ENCODE measurements at regions not wholly inside any gene's neighbourhood (a gene's known extent, or its start where the extent isn't known, plus 50 kb on each side); places are given as distances from the start of the nearest gene placed in this dataset.

- TF ChIP-seq POLR2A (IDR thresholded peaks at IDR 0.05; ENCODE audit: low read depth, low read length): no peak
- TF ChIP-seq CTCF (IDR thresholded peaks at IDR 0.05; ENCODE audit: extremely low read depth in 1 of 2, insufficient read depth in 1 of 2, low read depth in 1 of 2, low read length in 2 of 2): no peak
Observed at GRCh38 chr5:89728134-89728533, 681.4 kb downstream of the CETN3 start.

Measured in endothelial cell of umbilical vein (primary cell).